Coronary artery (tissue), 2 donors: ENCODE measurements at regions not wholly inside any gene's neighbourhood (a gene's known extent, or its start where the extent isn't known, plus 50 kb on each side); places are given as distances from the start of the nearest gene placed in this dataset.

Source experiments
- DNase-seq: peaks from one replicate; pipeline ENCODE4 v3.0.0-alpha.2; 2017; ENCODE audit warnings: low spot score
- H3K27ac ChIP-seq, 2 donors: fragments of 200-600 bp; sonication (generic); one replicate each; pipeline ENCODE4 v1.5.1; 2016 to 2019
- H3K4me3 ChIP-seq: fragments of 200-600 bp; sonication (generic); 2 replicates; pipeline ENCODE4 v1.5.1; 2016; ENCODE audit warnings: mild to moderate bottlenecking, moderate library complexity
- CTCF ChIP-seq: fragments of 200-600 bp; sonication (generic); IDR thresholded peaks from one replicate; pipeline ENCODE4 v1.5.1; 2019; ENCODE audit warnings: antibody characterized with exemption

GRCh38 chr16:49024896-49025295, 256.7 kb downstream of the CBLN1 start:
- Histone ChIP-seq H3K4me3 (no peak overlapping the region), H3K27ac (no peak overlapping the region)
- peak; percentile 35 for DNase-seq
- no peak for TF ChIP-seq CTCF

GRCh38 chr16:49024016-49024415, 257.6 kb downstream of the CBLN1 start:
- H3K27ac ChIP-seq, result no peak overlapping the region
- TF ChIP-seq CTCF, result no peak
- peak; percentile 19 for DNase-seq
- no peak overlapping the region for H3K4me3 ChIP-seq

- peak; percentile 11 for DNase-seq
- no peak overlapping the region for H3K4me3 ChIP-seq
- no peak for TF ChIP-seq CTCF
- no peak overlapping the region for H3K27ac ChIP-seq
Observed at GRCh38 chr16:49023050-49023449, 258.6 kb downstream of the CBLN1 start.

- TF ChIP-seq CTCF, result no peak
- H3K27ac ChIP-seq, result no peak overlapping the region
- DNase-seq, result peak; percentile 41
Observed at GRCh38 chr16:49022351-49022963, 259.2 kb downstream of the CBLN1 start.

GRCh38 chr16:49021136-49021535, 260.5 kb downstream of the CBLN1 start:
- no peak overlapping the region for H3K4me3 ChIP-seq

More at GRCh38 chr16:49022351-49022963, 259.2 kb downstream of the CBLN1 start:
- H3K4me3 ChIP-seq, result no peak overlapping the region

GRCh38 chr16:49020436-49020835, 261.2 kb downstream of the CBLN1 start:
- TF ChIP-seq CTCF, result no peak
- DNase-seq, result peak; percentile 29
- no peak overlapping the region for H3K4me3 ChIP-seq
- no peak overlapping the region for H3K27ac ChIP-seq

More at GRCh38 chr16:49021136-49021535, 260.5 kb downstream of the CBLN1 start:
- peak; percentile 28 for DNase-seq
- H3K27ac ChIP-seq, result no peak overlapping the region
- no peak for TF ChIP-seq CTCF

- DNase-seq, result peak; percentile 21
- H3K27ac ChIP-seq, result no peak overlapping the region
Observed at GRCh38 chr16:49019831-49020230, 261.8 kb downstream of the CBLN1 start.

More at GRCh38 chr16:49019831-49020230, 261.8 kb downstream of the CBLN1 start:
- H3K4me3 ChIP-seq, result no peak overlapping the region
- TF ChIP-seq CTCF, result no peak
